ENCODE measurements at regions not wholly inside any gene's neighbourhood (a gene's known extent, or its start where the extent isn't known, plus 50 kb on each side); places are given as distances from the start of the nearest gene placed in this dataset.

DNA sequence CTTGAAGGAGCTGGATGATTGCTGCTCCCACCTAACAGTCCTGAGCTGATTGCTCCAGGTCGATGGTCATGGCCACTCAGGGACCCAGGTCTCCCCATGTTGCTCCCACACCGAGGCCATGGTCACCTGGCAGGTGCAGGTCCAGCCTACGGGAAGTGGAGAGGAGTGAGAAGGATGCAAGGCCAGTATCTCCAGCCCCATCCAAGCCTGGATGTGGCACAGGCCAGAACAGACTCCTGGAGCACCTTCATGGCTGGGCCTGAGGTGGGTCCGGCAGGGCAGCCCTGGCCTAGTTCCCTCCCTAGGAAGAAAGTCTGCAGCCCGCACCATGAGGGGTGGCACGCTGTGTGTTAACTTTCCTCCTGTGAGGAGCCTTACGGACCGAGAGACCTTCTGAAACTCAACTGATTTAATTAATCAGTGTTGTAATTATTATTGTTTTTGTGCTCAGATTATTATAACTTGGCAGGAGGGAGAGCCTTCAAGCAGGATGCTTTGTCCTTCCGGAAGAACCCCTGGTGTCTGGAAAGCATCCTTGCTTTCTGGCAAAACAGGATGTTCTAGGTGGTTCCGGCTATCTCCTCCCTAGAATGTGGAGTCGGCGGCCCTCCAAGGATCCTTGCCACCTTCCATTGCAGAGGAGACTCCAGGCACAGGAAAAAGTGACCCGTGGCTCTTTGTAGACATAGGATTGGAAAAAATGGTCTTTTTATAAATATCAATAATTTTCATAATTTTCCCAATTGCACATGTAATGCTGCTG lies 92.3 kb upstream of the ADRA2C start:
- no peak overlapping the region for H3K27ac Mint-ChIP-seq
- H3K4me1 Mint-ChIP-seq = no peaks in the 10 kb centered on the region
- no peaks in the 10 kb centered on the region for H3K36me3 Mint-ChIP-seq (ENCODE audit: low read depth)
- no peak overlapping the region for H3K4me3 Mint-ChIP-seq
- ChIA-PET CTCF (no interaction called here), POLR2A (no interaction called here)
- no peaks in the 10 kb centered on the region for H3K27me3 Mint-ChIP-seq
- DNase-seq = no peak
- H3K9me3 Mint-ChIP-seq = peaks cover 2% of the 10 kb centered on the region

DNA sequence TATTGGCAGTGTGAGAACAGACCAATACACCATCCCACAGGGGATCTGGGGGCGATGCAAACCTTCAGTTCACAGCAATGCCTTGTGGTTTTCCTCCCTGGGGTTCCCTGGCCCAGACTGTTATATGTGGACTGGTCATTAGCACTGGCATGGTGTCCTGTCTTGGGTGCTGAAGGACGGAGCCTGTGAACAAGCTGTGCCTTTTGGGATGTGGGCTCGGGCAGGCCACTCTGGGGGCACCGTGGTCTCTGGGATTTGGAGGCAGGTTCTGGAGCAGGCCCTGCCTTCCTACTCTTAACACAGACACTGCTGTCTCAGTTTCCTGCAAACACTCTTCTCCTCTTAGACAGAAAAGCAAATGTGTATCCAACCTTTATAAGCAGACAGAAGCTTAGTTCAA lies 93.0 kb upstream of the ADRA2C start:
- Mint-ChIP-seq H3K4me3 (no peak overlapping the region), H3K9me3 (peaks cover 2% of the 10 kb centered on the region), H3K36me3 (ENCODE audit: low read depth) (no peaks in the 10 kb centered on the region), H3K4me1 (no peaks in the 10 kb centered on the region), H3K27me3 (no peaks in the 10 kb centered on the region), H3K27ac (no peak overlapping the region)
- ChIA-PET POLR2A (no interaction called here), CTCF (no interaction called here)
- no peak for DNase-seq

DNA sequence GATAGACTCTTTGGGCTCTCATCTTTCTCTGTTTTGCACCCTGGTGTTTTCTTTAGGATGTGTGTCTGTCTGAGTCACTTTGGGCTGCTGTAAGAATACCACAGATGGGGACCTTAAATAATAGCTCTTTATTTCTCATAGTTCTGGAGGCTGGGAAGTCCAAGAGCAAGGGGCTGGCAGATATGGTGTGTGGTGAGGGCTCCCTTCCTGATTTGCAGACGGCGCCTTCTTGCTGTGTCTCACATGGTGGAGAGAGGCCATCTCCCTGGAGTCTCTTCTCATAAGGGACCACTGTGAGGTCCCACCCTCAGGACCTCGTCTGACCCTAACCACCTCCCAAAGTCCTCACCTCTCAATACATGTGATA lies 93.7 kb upstream of the ADRA2C start:
- no peak for DNase-seq
- ChIA-PET CTCF (no interaction called here), POLR2A (no interaction called here)
- Mint-ChIP-seq H3K4me3 (no peak overlapping the region), H3K27me3 (no peaks in the 10 kb centered on the region), H3K9me3 (peaks cover 5% of the 10 kb centered on the region), H3K36me3 (ENCODE audit: low read depth) (no peaks in the 10 kb centered on the region), H3K4me1 (no peaks in the 10 kb centered on the region), H3K27ac (no peak overlapping the region)

DNA sequence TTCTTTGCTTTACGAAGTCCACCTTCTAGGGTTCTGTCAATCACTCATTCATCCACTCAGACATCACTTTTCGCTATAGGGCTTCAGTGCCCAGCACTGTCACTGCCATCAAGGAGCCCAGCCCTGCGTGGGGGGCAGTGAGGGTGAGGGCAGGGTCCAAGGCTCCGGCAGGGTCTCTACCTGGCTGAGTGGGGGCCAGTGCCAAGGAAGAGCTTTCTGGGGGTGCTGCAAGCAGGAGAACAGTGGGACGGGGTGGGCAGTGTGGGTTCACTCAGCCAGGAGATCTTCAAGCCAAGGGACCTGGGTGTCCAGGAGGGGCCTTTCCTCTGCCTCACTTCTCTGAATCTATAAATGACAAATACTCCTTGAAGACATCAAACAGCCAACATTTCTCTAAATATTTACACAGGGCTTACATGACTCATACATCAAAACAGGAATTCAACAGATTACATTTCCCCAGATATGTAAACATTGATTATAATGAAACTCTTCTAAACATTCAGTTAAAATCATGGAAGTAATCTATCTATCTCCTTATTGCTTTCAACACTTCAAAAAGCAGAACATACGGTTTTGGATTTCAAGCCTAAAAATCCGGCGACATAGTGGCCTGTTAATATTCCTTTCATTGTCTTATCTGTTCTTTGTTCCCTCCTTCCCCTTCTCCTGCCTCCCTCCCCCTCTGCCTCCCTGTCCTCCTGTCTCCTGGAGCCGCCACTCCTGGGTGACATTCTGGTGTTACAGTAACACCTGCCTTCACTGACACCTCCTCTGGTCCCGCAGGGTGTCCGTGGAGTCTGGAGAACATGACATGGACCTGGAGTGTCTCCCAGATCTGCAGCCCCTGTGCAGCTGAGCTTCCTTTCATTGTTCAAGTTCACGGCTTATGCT lies 94.4 kb upstream of the ADRA2C start:
- ChIA-PET CTCF (no interaction called here), POLR2A (no interaction called here)
- no peaks in the 10 kb centered on the region for H3K4me1 Mint-ChIP-seq
- no peaks in the 10 kb centered on the region for H3K27me3 Mint-ChIP-seq
- no peak overlapping the region for H3K4me3 Mint-ChIP-seq
- no peaks in the 10 kb centered on the region for H3K36me3 Mint-ChIP-seq (ENCODE audit: low read depth)
- DNase-seq = no peak
- H3K9me3 Mint-ChIP-seq = peaks cover 9% of the 10 kb centered on the region
- H3K27ac Mint-ChIP-seq = no peak overlapping the region

DNA sequence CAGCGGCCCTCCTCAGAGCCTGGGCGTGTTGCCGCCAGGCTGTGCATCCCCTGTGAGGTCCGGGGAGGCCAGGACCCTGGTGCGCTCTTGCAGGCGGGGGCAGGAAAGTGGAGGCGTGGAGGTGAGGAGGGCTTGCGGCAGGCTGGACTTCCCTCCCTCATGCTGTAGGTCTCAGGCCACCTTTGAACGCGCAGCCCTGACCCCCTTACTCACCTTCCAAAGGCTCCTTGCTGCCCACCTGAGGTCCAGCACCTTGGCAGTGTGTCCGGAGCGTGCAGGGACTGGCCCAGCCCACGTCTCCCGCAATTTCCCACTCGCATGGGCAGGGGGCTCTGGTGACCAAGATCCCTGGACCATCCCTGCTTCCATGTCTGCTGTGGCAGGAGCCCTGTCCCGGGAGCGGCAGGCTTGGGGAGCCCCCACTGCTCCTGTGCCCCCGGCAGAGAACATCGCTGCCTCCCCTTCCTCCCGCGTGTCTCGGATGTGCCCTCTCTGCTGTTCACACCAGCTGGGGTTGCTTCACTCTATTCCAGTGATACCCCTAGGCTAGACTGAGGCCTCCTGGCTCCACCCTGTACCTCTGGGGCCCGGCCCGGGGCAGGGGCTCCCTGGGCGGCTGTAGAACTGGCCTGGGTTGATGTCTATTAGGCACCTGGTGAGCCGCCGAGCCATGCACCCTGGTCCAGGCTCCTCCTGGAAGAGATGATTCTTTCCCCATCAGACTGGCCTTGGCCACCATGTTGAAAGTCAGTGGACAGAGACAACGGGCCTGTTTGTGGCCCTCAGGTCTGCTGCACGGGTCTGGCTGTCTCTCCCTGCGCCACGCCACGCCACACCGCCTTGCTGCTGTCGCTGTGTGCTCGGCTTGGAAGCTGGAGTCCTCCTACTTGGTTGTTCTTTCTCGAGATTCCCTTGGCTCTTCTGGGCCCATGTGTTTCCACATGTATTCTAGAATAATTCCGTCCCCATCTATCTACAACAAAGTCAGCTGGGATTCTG lies 95.4 kb upstream of the ADRA2C start:
- ChIA-PET CTCF (no interaction called here), POLR2A (no interaction called here)
- Mint-ChIP-seq H3K4me1 (no peaks in the 10 kb centered on the region), H3K36me3 (ENCODE audit: low read depth) (no peaks in the 10 kb centered on the region), H3K4me3 (no peak overlapping the region), H3K27ac (no peak overlapping the region), H3K9me3 (peaks cover 9% of the 10 kb centered on the region), H3K27me3 (no peaks in the 10 kb centered on the region)
- no peak for DNase-seq

DNA sequence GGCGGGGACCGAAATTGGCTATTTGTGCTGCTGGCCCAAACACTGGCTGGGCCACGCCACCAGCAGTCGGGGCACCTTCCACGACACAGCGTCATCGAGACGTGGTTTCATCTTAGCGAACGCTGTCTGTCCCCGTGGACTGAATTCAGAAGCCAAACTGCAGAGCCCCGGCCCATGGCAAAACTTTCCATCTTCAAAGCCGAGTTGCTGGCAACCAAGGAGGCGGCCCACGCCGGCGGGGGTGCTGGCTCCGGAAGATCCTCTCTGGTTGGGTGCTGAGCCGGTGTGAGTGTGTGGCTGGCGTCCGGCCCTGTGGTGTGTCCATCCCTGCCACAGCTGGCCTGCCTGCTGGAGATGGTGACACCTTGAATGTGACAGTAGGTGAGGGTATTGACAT lies 96.6 kb upstream of the ADRA2C start:
- no peaks in the 10 kb centered on the region for H3K27me3 Mint-ChIP-seq
- DNase-seq = no peak
- H3K27ac Mint-ChIP-seq = no peak overlapping the region
- no peaks in the 10 kb centered on the region for H3K4me1 Mint-ChIP-seq
- no peaks in the 10 kb centered on the region for H3K36me3 Mint-ChIP-seq (ENCODE audit: low read depth)
- H3K4me3 Mint-ChIP-seq = no peak overlapping the region
- ChIA-PET POLR2A (interaction anchor here (0.6 kb wide), 1 partner anchor 285 kb away, joined by 5 read pairs; no protein-coding TSS in a partner anchor), CTCF (no interaction called here)
- peaks cover 9% of the 10 kb centered on the region for H3K9me3 Mint-ChIP-seq

DNA sequence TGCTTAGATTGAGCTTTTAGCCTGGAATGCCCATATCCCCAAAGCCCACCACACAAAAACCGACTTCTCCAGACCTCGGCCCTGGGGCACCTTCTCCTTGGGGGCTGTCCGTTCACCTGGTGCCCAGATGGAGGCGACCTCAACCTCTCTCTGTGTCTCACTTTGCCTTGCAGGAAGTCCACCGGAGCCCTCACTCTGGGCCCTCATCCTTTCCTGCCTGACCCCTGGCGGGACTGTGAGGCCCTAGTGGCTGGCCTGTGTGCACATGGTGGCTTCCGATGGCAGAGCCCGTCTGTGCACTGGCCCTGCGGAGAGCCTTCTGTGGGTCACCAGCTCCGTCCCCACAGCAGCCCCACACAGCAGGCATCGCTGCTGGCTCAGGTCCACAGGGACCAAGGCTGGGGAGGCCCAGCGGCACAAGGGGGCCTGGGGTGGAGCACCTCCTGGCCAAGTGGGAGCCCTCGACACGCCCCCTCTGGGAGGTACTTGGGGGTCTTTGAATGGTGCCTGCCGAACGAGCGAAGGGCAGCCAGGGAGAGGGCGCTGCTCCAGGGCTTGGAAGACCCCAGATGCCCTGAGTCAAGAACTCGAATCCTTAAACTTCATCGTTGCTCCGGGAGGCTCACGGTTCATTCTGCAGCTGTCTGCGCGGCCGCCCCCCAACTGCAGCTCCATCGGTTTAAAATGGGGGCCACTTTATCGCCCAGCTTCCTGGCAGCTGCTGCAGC lies 97.2 kb upstream of the ADRA2C start:
- Mint-ChIP-seq H3K27me3 (no peaks in the 10 kb centered on the region), H3K36me3 (ENCODE audit: low read depth) (no peaks in the 10 kb centered on the region), H3K27ac (no peak overlapping the region), H3K4me3 (no peak overlapping the region), H3K4me1 (no peaks in the 10 kb centered on the region), H3K9me3 (peaks cover 9% of the 10 kb centered on the region)
- no peak for DNase-seq
- CTCF ChIA-PET = no interaction called here
- POLR2A ChIA-PET = interaction anchor here (0.6 kb wide), 1 partner anchor 284 kb away, joined by 5 read pairs; no protein-coding TSS in a partner anchor

DNA sequence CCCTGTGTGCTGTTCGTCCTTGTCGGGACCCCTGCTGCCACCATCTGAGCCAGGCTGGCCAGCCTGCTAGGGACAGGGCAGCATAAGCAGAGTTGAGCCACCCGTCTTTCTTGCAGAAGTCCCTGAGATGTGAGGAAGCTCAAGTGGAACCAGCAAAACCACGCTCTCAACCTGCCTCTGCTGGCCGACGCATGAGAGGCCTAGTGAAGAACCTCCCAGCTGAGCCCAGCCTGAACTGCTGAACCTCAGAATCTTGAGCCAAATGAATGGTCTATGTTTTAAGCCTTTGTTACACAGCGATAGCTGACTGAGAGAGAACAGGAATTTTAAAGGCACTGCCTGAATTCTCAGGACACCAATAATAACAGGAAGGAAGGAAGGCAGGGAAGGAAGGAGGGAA lies 98.9 kb upstream of the ADRA2C start:
- peaks cover 7% of the 10 kb centered on the region for H3K9me3 Mint-ChIP-seq
- no peaks in the 10 kb centered on the region for H3K36me3 Mint-ChIP-seq (ENCODE audit: low read depth)
- H3K4me1 Mint-ChIP-seq = no peaks in the 10 kb centered on the region
- H3K4me3 Mint-ChIP-seq = no peak overlapping the region
- H3K27me3 Mint-ChIP-seq = no peaks in the 10 kb centered on the region
- POLR2A ChIA-PET = no interaction called here
- no peak for DNase-seq
- CTCF ChIA-PET = no interaction called here
- H3K27ac Mint-ChIP-seq = no peak overlapping the region

DNA sequence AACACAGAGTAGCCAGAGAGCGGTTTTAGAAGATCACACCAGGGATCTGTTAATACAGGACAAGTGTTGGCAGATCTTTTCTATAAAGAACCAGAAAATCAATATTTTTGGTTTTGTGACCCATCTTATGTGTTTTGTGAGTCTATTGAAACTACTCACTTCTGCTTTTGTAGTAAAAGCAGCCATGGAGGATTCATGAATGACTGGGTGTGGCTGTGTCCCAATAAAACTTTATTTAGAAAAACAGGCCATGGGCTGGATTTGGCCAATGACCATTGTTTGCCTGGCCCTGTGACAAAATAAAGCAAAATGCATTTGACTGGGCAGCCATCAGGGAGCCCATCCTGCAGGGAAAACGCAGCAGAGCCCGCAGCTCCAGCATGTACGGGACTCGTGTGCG lies 99.9 kb upstream of the ADRA2C start:
- Mint-ChIP-seq H3K9me3 (peaks cover 7% of the 10 kb centered on the region), H3K4me1 (no peaks in the 10 kb centered on the region), H3K36me3 (ENCODE audit: low read depth) (no peaks in the 10 kb centered on the region), H3K4me3 (no peak overlapping the region), H3K27me3 (no peaks in the 10 kb centered on the region), H3K27ac (no peak overlapping the region)
- ChIA-PET CTCF (no interaction called here), POLR2A (interaction anchor here (0.6 kb wide), 1 partner anchor 82 kb away, joined by 4 read pairs; no protein-coding TSS in a partner anchor)
- no peak for DNase-seq

DNA sequence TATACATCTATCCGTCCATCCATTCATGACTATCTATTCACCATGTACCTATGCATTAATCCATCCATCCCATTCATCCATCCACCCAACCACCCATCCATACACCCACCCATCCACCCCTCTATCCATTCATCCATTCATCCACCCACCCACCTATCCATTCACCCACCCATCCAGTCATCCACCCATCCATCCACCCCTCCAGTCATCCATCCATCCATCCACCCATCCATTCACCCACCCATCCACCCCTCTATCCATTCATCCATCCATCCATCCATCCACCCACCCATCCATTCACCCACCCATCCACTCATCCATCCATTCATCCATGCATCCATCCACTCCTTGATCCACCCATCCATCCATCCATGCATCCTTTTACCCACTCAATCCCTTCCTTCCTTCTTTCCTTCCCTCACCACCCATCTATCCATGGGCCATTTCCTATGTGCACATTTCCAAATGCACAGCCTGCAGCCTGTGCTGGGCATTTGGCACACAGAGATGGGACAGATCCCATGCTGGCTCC lies 100.8 kb upstream of the ADRA2C start:
- Mint-ChIP-seq H3K4me3 (no peak overlapping the region), H3K4me1 (no peaks in the 10 kb centered on the region), H3K27me3 (no peaks in the 10 kb centered on the region), H3K36me3 (ENCODE audit: low read depth) (no peaks in the 10 kb centered on the region), H3K9me3 (peaks cover 7% of the 10 kb centered on the region), H3K27ac (no peak overlapping the region)
- ChIA-PET CTCF (no interaction called here), POLR2A (interaction anchor here (0.6 kb wide), 1 partner anchor 83 kb away, joined by 4 read pairs; no protein-coding TSS in a partner anchor)
- no peak for DNase-seq

DNA sequence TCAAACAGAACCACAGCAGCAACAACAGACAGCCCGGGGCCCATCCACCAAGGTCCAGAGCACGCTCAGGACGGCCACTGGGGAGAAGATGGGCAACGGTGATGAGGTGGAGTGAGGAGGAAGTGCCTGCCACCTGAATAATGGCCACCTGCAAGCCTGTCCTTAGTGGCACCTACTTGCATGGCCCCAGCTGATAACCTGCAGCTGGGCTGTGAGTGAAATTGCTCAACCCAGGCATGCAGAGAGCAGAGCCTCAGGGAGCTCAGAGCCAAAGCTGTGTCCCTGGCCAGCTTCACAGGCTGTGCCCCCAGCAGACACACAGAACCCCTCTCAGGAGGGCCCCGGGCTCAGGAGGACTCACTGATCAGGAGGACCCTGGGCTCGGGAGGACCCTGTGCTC lies 102.4 kb upstream of the ADRA2C start:
- Mint-ChIP-seq H3K4me1 (no peaks in the 10 kb centered on the region), H3K36me3 (ENCODE audit: low read depth) (no peaks in the 10 kb centered on the region), H3K27ac (no peak overlapping the region), H3K9me3 (peaks cover 7% of the 10 kb centered on the region), H3K4me3 (no peak overlapping the region), H3K27me3 (no peaks in the 10 kb centered on the region)
- CTCF ChIA-PET = no interaction called here
- POLR2A ChIA-PET = no interaction called here
- DNase-seq = no peak

DNA sequence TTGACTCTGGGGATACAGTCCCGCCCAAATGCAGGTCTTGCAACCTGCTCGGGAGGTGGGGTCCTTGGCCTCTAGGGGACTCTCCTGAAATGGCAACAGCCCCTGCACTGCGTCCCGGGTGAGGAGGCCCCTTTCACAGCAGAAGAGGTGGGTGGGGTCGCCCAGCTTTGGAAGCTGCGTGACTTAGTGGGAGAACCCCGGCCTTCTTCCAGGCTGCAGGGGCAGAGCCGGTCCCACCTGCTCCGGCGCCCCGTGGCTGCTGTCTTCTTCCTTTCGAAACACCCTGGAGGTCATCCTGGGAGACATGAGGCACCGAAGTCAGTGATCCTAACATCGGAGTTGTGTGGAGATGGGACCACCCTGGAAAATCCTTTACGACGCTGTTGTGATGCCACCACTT lies 103.7 kb upstream of the ADRA2C start:
- no peak for DNase-seq
- peaks cover 4% of the 10 kb centered on the region for H3K9me3 Mint-ChIP-seq
- peaks cover 2% of the 10 kb centered on the region for H3K27me3 Mint-ChIP-seq
- H3K27ac Mint-ChIP-seq = no peak overlapping the region
- POLR2A ChIA-PET = no interaction called here
- H3K4me1 Mint-ChIP-seq = no peaks in the 10 kb centered on the region
- CTCF ChIA-PET = no interaction called here
- H3K36me3 Mint-ChIP-seq (ENCODE audit: low read depth) = no peaks in the 10 kb centered on the region
- H3K4me3 Mint-ChIP-seq = no peak overlapping the region

All from activated CD4-positive, alpha-beta T cell treated with anti-CD3 and anti-CD28 coated beads, Interleukin-2, amount 10 ng/mL, durations not matched to agents 7 days and 5 days (primary cell).